H9 (cell line): ENCODE measurements at regions not wholly inside any gene's neighbourhood (a gene's known extent, or its start where the extent isn't known, plus 50 kb on each side); places are given as distances from the start of the nearest gene placed in this dataset.

ENCODE experiments used
- DNase-seq: peaks from one replicate; pipeline ENCODE4 v3.0.0-alpha.2; 2017
- H2AFZ ChIP-seq: one replicate; pipeline ENCODE4 v1.6.1; 2013; ENCODE audit warnings: mild to moderate bottlenecking, low read length, control low read depth, moderate library complexity
- H2AK5ac ChIP-seq: 2 replicates; pipeline ENCODE4 v1.6.1; 2013; ENCODE audit warnings: low read length, control low read depth, mixed read lengths; ENCODE audit not compliant: insufficient read length
- H2BK120ac ChIP-seq: one replicate; pipeline ENCODE4 v1.6.1; 2013; ENCODE audit warnings: low read depth, mild to moderate bottlenecking, low read length, control low read depth, inconsistent platforms; ENCODE audit not compliant: poor library complexity, severe bottlenecking
- H2BK12ac ChIP-seq: 2 replicates; pipeline ENCODE4 v1.6.1; 2013; ENCODE audit warnings: low read length, control low read depth, mixed read lengths, low read depth; ENCODE audit not compliant: insufficient read length
- H2BK15ac ChIP-seq: 2 replicates; pipeline ENCODE4 v1.6.1; 2013; ENCODE audit warnings: low read depth, low read length, control low read depth
- H2BK20ac ChIP-seq: one replicate; pipeline ENCODE4 v1.6.1; 2013; ENCODE audit warnings: low read depth, mild to moderate bottlenecking, low read length, control low read depth, inconsistent platforms; ENCODE audit not compliant: poor library complexity, severe bottlenecking
- H2BK5ac ChIP-seq: 2 replicates; pipeline ENCODE4 v1.6.1; 2013; ENCODE audit warnings: low read length, control low read depth, mixed read lengths; ENCODE audit not compliant: insufficient read length
- H3K14ac ChIP-seq: 2 replicates; pipeline ENCODE4 v1.6.1; 2013; ENCODE audit warnings: low read length, control low read depth; ENCODE audit not compliant: insufficient read depth
- H3K18ac ChIP-seq: 2 replicates; pipeline ENCODE4 v1.6.1; 2013; ENCODE audit warnings: low read depth, mild to moderate bottlenecking, mixed read lengths, low read length, control low read depth; ENCODE audit not compliant: insufficient read length
- H3K23ac ChIP-seq: 2 replicates; pipeline ENCODE4 v1.6.1; 2013; ENCODE audit warnings: low read length, control low read depth, mixed read lengths, low read depth; ENCODE audit not compliant: insufficient read length
- H3K23me2 ChIP-seq: 2 replicates; pipeline ENCODE4 v1.6.1; 2013; ENCODE audit warnings: low read depth, mild to moderate bottlenecking, mixed read lengths, low read length, control low read depth; ENCODE audit not compliant: insufficient read length, poor library complexity, severe bottlenecking
- H3K27ac ChIP-seq: 2 replicates; pipeline ENCODE4 v1.5.1; 2013; ENCODE audit warnings: low read length, control low read depth, mixed read lengths, low read depth; ENCODE audit not compliant: insufficient read length
- H3K27me3 ChIP-seq: 2 replicates; pipeline ENCODE4 v1.6.1; 2013; ENCODE audit warnings: low read length, control low read depth, inconsistent platforms; ENCODE audit not compliant: insufficient read depth
- H3K4ac ChIP-seq: 2 replicates; pipeline ENCODE4 v1.6.1; 2013; ENCODE audit warnings: low read depth, mild to moderate bottlenecking, control low read depth, inconsistent platforms, low read length, moderate library complexity
- H3K4me1 ChIP-seq: 2 replicates; pipeline ENCODE4 v1.6.1; 2013; ENCODE audit warnings: low read length, control low read depth, inconsistent platforms; ENCODE audit not compliant: insufficient read depth
- H3K4me2 ChIP-seq: 2 replicates; pipeline ENCODE4 v1.6.1; 2013; ENCODE audit warnings: low read length, control low read depth, mixed read lengths; ENCODE audit not compliant: insufficient read length, insufficient read depth
- H3K56ac ChIP-seq: 2 replicates; pipeline ENCODE4 v1.6.1; 2013; ENCODE audit warnings: low read depth, mild to moderate bottlenecking, mixed read lengths, low read length, control low read depth; ENCODE audit not compliant: insufficient read length
- H3K79me1 ChIP-seq: 2 replicates; pipeline ENCODE4 v1.6.1; 2013; ENCODE audit warnings: low read depth, mild to moderate bottlenecking, moderate library complexity, low read length, control low read depth, inconsistent platforms; ENCODE audit not compliant: insufficient read depth, poor library complexity, severe bottlenecking
- H3K79me2 ChIP-seq: 2 replicates; pipeline ENCODE4 v1.6.1; 2013; ENCODE audit warnings: low read length, control low read depth, inconsistent platforms; ENCODE audit not compliant: insufficient read depth
- H3K9ac ChIP-seq: 2 replicates; pipeline ENCODE4 v1.6.1; 2013; ENCODE audit warnings: low read length, control low read depth, mixed read lengths; ENCODE audit not compliant: insufficient read length; ENCODE audit errors: extremely low read depth
- H3K9me3 ChIP-seq: one replicate; pipeline ENCODE4 v1.6.1; 2013; ENCODE audit warnings: low read depth, low read length, inconsistent platforms; ENCODE audit not compliant: control insufficient read depth
- H3T11ph ChIP-seq: one replicate; pipeline ENCODE4 v1.6.1; 2013; ENCODE audit warnings: mild to moderate bottlenecking, low read length, control low read depth, inconsistent platforms
- H4K20me1 ChIP-seq: one replicate; pipeline ENCODE4 v1.6.1; 2013; ENCODE audit not compliant: control insufficient read depth, insufficient read length, insufficient read depth
- H4K5ac ChIP-seq: 2 replicates; pipeline ENCODE4 v1.6.1; 2013; ENCODE audit warnings: low read depth, mild to moderate bottlenecking, mixed read lengths, low read length, control low read depth; ENCODE audit not compliant: insufficient read length
- H4K8ac ChIP-seq: replicated peaks from 2 replicates; pipeline ENCODE4 v1.6.1; 2013; ENCODE audit warnings: low read length, control low read depth, mixed read lengths, low read depth; ENCODE audit not compliant: insufficient read length
- H4K91ac ChIP-seq: 2 replicates; pipeline ENCODE4 v1.6.1; 2013; ENCODE audit warnings: low read depth, mild to moderate bottlenecking, moderate library complexity, mixed read lengths, low read length, control low read depth; ENCODE audit not compliant: insufficient read length
- H3K27ac Mint-ChIP-seq, 3 experiments: 2 replicates in 2 of 3; 3 replicates in 1 of 3; pipeline ENCODE4 v1.8.0; 2020 to 2021; ENCODE audit warnings: mixed read lengths in 3 of 3, mild to moderate bottlenecking in 1 of 3, moderate library complexity in 1 of 3
- H3K27me3 Mint-ChIP-seq: 2 replicates; pipeline ENCODE4 v1.8.0; 2021; ENCODE audit warnings: low read depth, mild to moderate bottlenecking, moderate library complexity, mixed read lengths
- H3K36me3 Mint-ChIP-seq, 3 experiments: 2 replicates in 2 of 3; 3 replicates in 1 of 3; pipeline ENCODE4 v1.8.0; 2020 to 2021; ENCODE audit warnings: low read depth in 3 of 3, mixed read lengths in 3 of 3; ENCODE audit not compliant: insufficient read depth in 1 of 3
- H3K4me1 Mint-ChIP-seq, 2 experiments: 2 replicates each; pipeline ENCODE4 v1.8.0; 2020; ENCODE audit warnings: mixed read lengths in 2 of 2
- H3K4me3 Mint-ChIP-seq, 2 experiments: 2 replicates in 1 of 2; 3 replicates in 1 of 2; pipeline ENCODE4 v1.8.0; 2020 to 2021; ENCODE audit warnings: mild to moderate bottlenecking in 2 of 2, mixed read lengths in 2 of 2, moderate library complexity in 1 of 2
- H3K9me3 Mint-ChIP-seq, 2 experiments: 2 replicates in 1 of 2; 3 replicates in 1 of 2; pipeline ENCODE4 v1.8.0; 2020; ENCODE audit warnings: mild to moderate bottlenecking in 2 of 2, mixed read lengths in 2 of 2, moderate library complexity in 1 of 2
- CTCF ChIP-seq: fragments of 200-600 bp; sonication (generic); conservative IDR thresholded peaks from 3 replicates; pipeline ENCODE4 v1.8.0; 2021; ENCODE audit warnings: antibody characterized with exemption, mild to moderate bottlenecking
- WGBS: extraction: QIAGEN DNeasy Blood & Tissue Kit; methylation state at CpG from one replicate; pipeline ENCODE4 v1.1.7; 2013; ENCODE audit warnings: missing lambda C conversion rate, low lambda C conversion rate, mixed read lengths; ENCODE audit not compliant: insufficient read length; ENCODE audit errors: extremely low coverage; 5-methylcytosine and 5-hydroxymethylcytosine counted together

GRCh38 chr15:62550106-62550505 is 385.0 kb upstream of the C2CD4B start:
- Histone ChIP-seq H2BK5ac (no peak overlapping the region), H3K56ac (no peak overlapping the region), H4K8ac (no peak overlapping the region), H3K79me1 (no peaks in the 10 kb centered on the region), H2BK12ac (no peak overlapping the region), H2BK15ac (no peak overlapping the region), H2BK20ac (no peak overlapping the region), H3K14ac (no peak overlapping the region), H3K79me2 (no peaks in the 10 kb centered on the region), H3K4me1 (no peaks in the 10 kb centered on the region), H3K9ac (no peak overlapping the region), H3K4me2 (no peak overlapping the region), H2BK120ac (no peak overlapping the region), H3K4ac (no peak overlapping the region), H4K20me1 (no peaks in the 10 kb centered on the region), H2AFZ (no peak overlapping the region), H3K18ac (no peak overlapping the region), H3K23me2 (no peaks in the 10 kb centered on the region), H4K5ac (no peak overlapping the region), H3K9me3 (no peaks in the 10 kb centered on the region), H3T11ph (no peak overlapping the region), H3K23ac (no peak overlapping the region), H3K27ac (no peak overlapping the region), H2AK5ac (no peak overlapping the region), H4K91ac (no peak overlapping the region), H3K27me3 (no peaks in the 10 kb centered on the region)
- Mint-ChIP-seq H3K36me3 (no peaks in the 10 kb centered on the region), H3K4me1 (peaks cover 6 to 10% of the 10 kb centered on the region in 2 experiments), H3K4me3 (no peak overlapping the region), H3K9me3 (no peaks in the 10 kb centered on the region), H3K27ac (no peak overlapping the region), H3K27me3 (no peaks in the 10 kb centered on the region; the same call in 1 of the 2 replicates)
- no peak for TF ChIP-seq CTCF
- WGBS: no CpG with 5 or more reads among the region's 3 CpGs
- DNase-seq: no peak
